IMR-90 (cell line): ENCODE measurements at regions not wholly inside any gene's neighbourhood (a gene's known extent, or its start where the extent isn't known, plus 50 kb on each side); places are given as distances from the start of the nearest gene placed in this dataset.

Source experiments
- ATAC-seq: fragments of 200-7000 bp; cut with Tn5 transposase; 2 replicates; pipeline ENCODE4 v1.9.1; 2020; ENCODE audit warnings: low read depth, mild to moderate bottlenecking, moderate library complexity
- BruUV-seq: library from RNA; stranded (reverse); fragments of 400-500 nt; replicated peaks from 2 replicates; lab custom pipeline; 2021; lab: Mats Ljungman, UMichigan
- CTCF ChIA-PET: fragments of 300-600 bp; formaldehyde crosslinking; extraction: SDS; loops from one replicate; lab custom pipeline; 2021; ENCODE audit warnings: antibody characterized with exemption; lab: Yijun Ruan, JAX
- POLR2A ChIA-PET: fragments of 300-600 bp; sonication (Branson Sonifier 250); formaldehyde crosslinking; loops from one replicate; lab custom pipeline; 2022; ENCODE audit warnings: antibody characterized with exemption; ENCODE audit not compliant: unreplicated experiment; lab: Charles Lee
- DNase-seq: peaks from one replicate; pipeline ENCODE4 v3.0.0; 2013
- H2AFZ ChIP-seq: replicated peaks from 2 replicates; pipeline ENCODE3; 2013; ENCODE audit warnings: low read length, mild to moderate bottlenecking; ENCODE audit not compliant: poor library complexity
- H2AK5ac ChIP-seq: 2 replicates; pipeline ENCODE4 v1.6.1; 2013; ENCODE audit warnings: low read depth, low read length, inconsistent platforms
- H2AK9ac ChIP-seq: replicated peaks from 2 replicates; pipeline ENCODE3; 2013; ENCODE audit warnings: mild to moderate bottlenecking, low read depth, low read length, moderate library complexity; ENCODE audit not compliant: poor library complexity
- H2BK120ac ChIP-seq: 2 replicates; pipeline ENCODE4 v1.6.1; 2013; ENCODE audit warnings: low read depth, low read length, inconsistent platforms
- H2BK15ac ChIP-seq: 3 replicates; pipeline ENCODE4 v1.6.1; 2013; ENCODE audit warnings: low read depth, low read length, inconsistent platforms
- H2BK20ac ChIP-seq: 2 replicates; pipeline ENCODE4 v1.6.1; 2013; ENCODE audit warnings: low read depth, mild to moderate bottlenecking, inconsistent platforms, low read length, moderate library complexity
- H2BK5ac ChIP-seq: 2 replicates; pipeline ENCODE4 v1.6.1; 2013; ENCODE audit warnings: mild to moderate bottlenecking, low read depth, low read length, inconsistent platforms; ENCODE audit not compliant: poor library complexity, severe bottlenecking
- H3K14ac ChIP-seq: replicated peaks from 2 replicates; pipeline ENCODE4 v1.6.1; 2013; ENCODE audit warnings: low read depth, low read length, inconsistent platforms
- H3K18ac ChIP-seq: 2 replicates; pipeline ENCODE4 v1.6.1; 2013; ENCODE audit warnings: low read depth, low read length, control low read depth
- H3K23ac ChIP-seq: 2 replicates; pipeline ENCODE4 v1.6.1; 2013; ENCODE audit warnings: low read depth, low read length, inconsistent platforms
- H3K27ac ChIP-seq: 2 replicates; pipeline ENCODE4 v1.5.1; 2013; ENCODE audit warnings: mild to moderate bottlenecking, control low read depth, low read length; ENCODE audit not compliant: insufficient read depth
- H3K27me3 ChIP-seq: 2 replicates; pipeline ENCODE4 v1.6.1; 2013; ENCODE audit warnings: low read length; ENCODE audit not compliant: control insufficient read depth, insufficient read depth
- H3K36me3 ChIP-seq: 2 replicates; pipeline ENCODE4 v1.6.1; 2013; ENCODE audit warnings: low read length, mixed read lengths; ENCODE audit not compliant: control insufficient read depth, insufficient read depth
- H3K4ac ChIP-seq: 2 replicates; pipeline ENCODE4 v1.6.1; 2013; ENCODE audit warnings: low read depth, low read length, inconsistent platforms
- H3K4me1 ChIP-seq: 2 replicates; pipeline ENCODE4 v1.6.1; 2013; ENCODE audit warnings: low read length, mixed read lengths; ENCODE audit not compliant: control insufficient read depth, insufficient read depth
- H3K4me2 ChIP-seq: 2 replicates; pipeline ENCODE4 v1.6.1; 2013; ENCODE audit warnings: low read depth, mild to moderate bottlenecking, control low read depth, low read length, moderate library complexity
- H3K4me3 ChIP-seq: 2 replicates; pipeline ENCODE4 v1.5.1; 2013; ENCODE audit warnings: low read depth, mild to moderate bottlenecking, control low read depth, low read length, moderate library complexity; ENCODE audit not compliant: insufficient read depth
- H3K56ac ChIP-seq: 2 replicates; pipeline ENCODE4 v1.6.1; 2013; ENCODE audit warnings: low read length, inconsistent platforms; ENCODE audit not compliant: insufficient read depth; ENCODE audit errors: extremely low read depth
- H3K79me1 ChIP-seq, 2 experiments: 2 replicates each; pipeline ENCODE4 v1.6.1; 2013; ENCODE audit warnings: low read length in 2 of 2, inconsistent platforms in 1 of 2, low read depth in 1 of 2
- H3K9ac ChIP-seq: 2 replicates; pipeline ENCODE4 v1.6.1; 2013; ENCODE audit warnings: low read depth, low read length, control low read depth
- H3K9me1 ChIP-seq: 2 replicates; pipeline ENCODE4 v1.6.1; 2013; ENCODE audit warnings: low read length, inconsistent platforms; ENCODE audit not compliant: insufficient read depth
- H3K9me3 ChIP-seq: 2 replicates; pipeline ENCODE4 v1.6.1; 2013; ENCODE audit warnings: low read length; ENCODE audit not compliant: control insufficient read depth, insufficient read depth
- H4K20me1 ChIP-seq: 2 replicates; pipeline ENCODE4 v1.6.1; 2013; ENCODE audit warnings: low read length, inconsistent platforms; ENCODE audit not compliant: insufficient read depth
- H4K5ac ChIP-seq: 2 replicates; pipeline ENCODE4 v1.6.1; 2013; ENCODE audit warnings: mild to moderate bottlenecking, low read depth, low read length, control low read depth
- H4K8ac ChIP-seq, 2 experiments: 2 replicates each; pipeline ENCODE4 v1.6.1; 2013; ENCODE audit warnings: low read depth in 2 of 2, low read length in 2 of 2, control low read depth in 1 of 2, inconsistent platforms in 1 of 2
- H4K91ac ChIP-seq: 2 replicates; pipeline ENCODE4 v1.6.1; 2013; ENCODE audit warnings: low read depth, low read length, inconsistent platforms; ENCODE audit not compliant: insufficient read depth
- BHLHE40 ChIP-seq: fragments of 150-350 bp; IDR thresholded peaks from 2 replicates; pipeline ENCODE4 v1.6.1; 2016; ENCODE audit warnings: mild to moderate bottlenecking, low read depth, low read length
- CEBPB ChIP-seq: IDR thresholded peaks from 2 replicates; pipeline ENCODE4 v1.6.1; 2012; ENCODE audit warnings: low read depth, low read length, improper control_type of control experiment
- CHD1 ChIP-seq: IDR thresholded peaks from 2 replicates; pipeline ENCODE4 v1.6.1; 2012; ENCODE audit warnings: low read depth, low read length, improper control_type of control experiment
- ELK1 ChIP-seq: fragments of 150-350 bp; IDR thresholded peaks from 2 replicates; pipeline ENCODE4 v1.6.1; 2016; ENCODE audit warnings: low read depth, mild to moderate bottlenecking, low read length, moderate library complexity, borderline replicate concordance
- MAFK ChIP-seq: IDR thresholded peaks from 2 replicates; pipeline ENCODE4 v1.6.1; 2012; ENCODE audit warnings: low read depth, low read length, improper control_type of control experiment
- MAZ ChIP-seq: IDR thresholded peaks from 2 replicates; pipeline ENCODE4 v1.6.1; 2012; ENCODE audit warnings: low read depth, mild to moderate bottlenecking, low read length, improper control_type of control experiment, moderate library complexity, borderline replicate concordance
- MXI1 ChIP-seq: IDR thresholded peaks from 2 replicates; pipeline ENCODE4 v1.6.1; 2012; ENCODE audit warnings: low read depth, mild to moderate bottlenecking, low read length, moderate library complexity, borderline replicate concordance
- USF2 ChIP-seq: fragments of 150-350 bp; IDR thresholded peaks from 2 replicates; pipeline ENCODE4 v1.6.1; 2017; ENCODE audit warnings: mild to moderate bottlenecking, antibody characterized with exemption, low read length, low read depth
- WGBS, 2 experiments: methylation state at CpG; one replicate each; pipeline versions ENCODE4 v1.1.5 to v1.1.7; 2013; ENCODE audit warnings: missing lambda C conversion rate in 2 of 2; ENCODE audit not compliant: insufficient read length in 1 of 2; ENCODE audit errors: extremely low coverage in 2 of 2; 5-methylcytosine and 5-hydroxymethylcytosine counted together
- dilution Hi-C: fragments of 300-500 bp; cut with HindIII; formaldehyde crosslinking; loops from one replicate; pipeline ENCODE4 v1.14.3; 2018; ENCODE audit warnings: low sequenced_read_pairs; ENCODE audit not compliant: unreplicated experiment
- in situ Hi-C: fragments of 300-500 bp; cut with MboI; formaldehyde crosslinking; loops from 3 replicates; pipeline ENCODE4 v1.14.3; 2019; ENCODE audit warnings: low sequenced_read_pairs, inconsistent platforms, mixed read lengths
- intact Hi-C: fragments of 100-400 bp; cut with micrococcal nuclease; formaldehyde crosslinking; loops from 2 replicates; pipeline ENCODE4 v1.10.0; 2022

GRCh38 chr2:49288113-49288705, 133.9 kb upstream of the FSHR start:
- in situ Hi-C loops = no loop called here
- Histone ChIP-seq H3K4me2 (no peak overlapping the region), H3K9me3 (no peaks in the 10 kb centered on the region), H4K5ac (no peak overlapping the region), H3K18ac (no peak overlapping the region), H3K27ac (no peak overlapping the region), H2AFZ (no peak overlapping the region), H3K4ac (no peak overlapping the region), H2BK120ac (no peak overlapping the region), H3K4me3 (no peak overlapping the region), H2BK5ac (no peak overlapping the region), H4K8ac (no peak overlapping the region), H3K27me3 (no peaks in the 10 kb centered on the region), H4K91ac (no peak overlapping the region), H3K14ac (no peak overlapping the region), H3K9me1 (no peaks in the 10 kb centered on the region), H3K23ac (no peak overlapping the region), H3K36me3 (no peaks in the 10 kb centered on the region), H2AK9ac (no peak overlapping the region), H4K20me1 (no peaks in the 10 kb centered on the region), H2BK15ac (no peak overlapping the region), H3K79me1 (no peaks in the 10 kb centered on the region), H2BK20ac (no peak overlapping the region), H3K4me1 (no peaks in the 10 kb centered on the region), H3K56ac (no peak overlapping the region), H3K9ac (no peak overlapping the region), H2AK5ac (no peak overlapping the region)
- BruUV-seq = no TSS peak
- 80% methylated on average over 2 of the region's 3 CpGs; no CpG with 5 or more reads in 1 of the 2 experiments for WGBS, 2 experiments
- TF ChIP-seq MAZ (no peak), MAFK (no peak), CHD1 (no peak), ELK1 (no peak), USF2 (no peak), CEBPB (no peak), BHLHE40 (no peak), MXI1 (no peak)
- ChIA-PET CTCF (no interaction called here), POLR2A (no interaction called here)
- DNase-seq = no peak
- dilution Hi-C loops = no loop called here
- no peak for ATAC-seq
- intact Hi-C loops = no loop called here
